ENCODE measurements at regions not wholly inside any gene's neighbourhood (a gene's known extent, or its start where the extent isn't known, plus 50 kb on each side); places are given as distances from the start of the nearest gene placed in this dataset.

- H3K4me1 ChIP-seq (ENCODE audit: insufficient read depth, low read length): peaks cover 70% of the 10 kb centered on the region
- POLR2A ChIA-PET: interaction anchor here (1.1 to 6.0 kb wide), 13 partner anchors 10 to 483 kb away, joined by 4 to 66 read pairs (median 7); partner anchors contain the start of gene ATIC
- in situ Hi-C loops (cut with HindIII; ENCODE audit: extremely low pct_ligation_motif_present, low pct_unique_long_range_greater_than_20kb) (loop anchor here (5.0 kb wide), 1 partner anchor 127 kb away; no protein-coding TSS in a partner anchor), intact Hi-C loops (cut with micrococcal nuclease; ENCODE audit: unreplicated experiment) (loop anchor here (1.0 to 5.0 kb wide), 11 partner anchors 32 to 378 kb away; partner anchors contain the start of gene FN1)
- DNase-seq (ENCODE audit: low spot score) (peak; percentile 72), FAIRE-seq (no peak), ATAC-seq (peak; percentile 58)
- CTCF ChIA-PET (ENCODE audit: low intra/inter-chr PET ratio, low total read pairs): interaction anchor here (0.8 to 2.0 kb wide), 3 partner anchors 125 to 228 kb away, joined by 3 to 16 read pairs (median 3); no protein-coding TSS in a partner anchor
- H3K9ac ChIP-seq (ENCODE audit: insufficient read depth, low read depth, low read length): peak overlapping the region; percentile 63
- H3K79me2 ChIP-seq (ENCODE audit: insufficient read depth, low read length): no peaks in the 10 kb centered on the region
- 77% methylated on average over 5 of the region's 5 CpGs for WGBS (ENCODE audit: low lambda C conversion rate)
- H3K4me3 ChIP-seq (replicated peaks in 1 of 3; ENCODE audit: insufficient read depth in 1 of 3, low read depth in 2 of 3, low read length in 3 of 3): no peak overlapping the region; a peak in 1 of 6 replicates
- no peak overlapping the region for H2AFZ ChIP-seq (ENCODE audit: low read length)
- peak overlapping the region; percentile 85 for H3K27ac ChIP-seq (ENCODE audit: extremely low read length, insufficient read depth, low read length)
- H3K36me3 ChIP-seq (replicated peaks in 1 of 2; ENCODE audit: control insufficient read depth in 1 of 2, insufficient read depth in 2 of 2, low read length in 2 of 2): no peaks in the 10 kb centered on the region
- H3K27me3 ChIP-seq (ENCODE audit: control insufficient read depth in 1 of 2, insufficient read depth in 2 of 2, low read length in 2 of 2): no peaks in the 10 kb centered on the region
- H3K9me3 ChIP-seq (ENCODE audit: low read length): no peaks in the 10 kb centered on the region
- no peaks in the 10 kb centered on the region for H4K20me1 ChIP-seq (ENCODE audit: insufficient read depth, low read length)
- BruUV-seq (replicated peaks): no TSS peak
- peak overlapping the region; percentile 46 for H3K4me2 ChIP-seq (ENCODE audit: low read depth, low read length)
- TF ChIP-seq IRF2 (CRISPR knock-in tag; IDR thresholded peaks at IDR 0.05): peak; percentile 24; the same call in 1 of the 2 replicates
- no peak for TF ChIP-seq JARID2 (CRISPR knock-in tag; IDR thresholded peaks at IDR 0.05; ENCODE audit: insufficient replicate concordance)
- no peak for TF ChIP-seq SIN3B (IDR thresholded peaks at IDR 0.05; ENCODE audit: low read length)
- TF ChIP-seq EP300 (IDR thresholded peaks at IDR 0.05; ENCODE audit: low read depth in 2 of 2, low read length in 2 of 2): no peak; a peak in 1 of 4 replicates
- TF ChIP-seq EP300 (CRISPR knock-in tag; IDR thresholded peaks at IDR 0.05; ENCODE audit: borderline replicate concordance): peak; percentile 15; the same call in 1 of the 2 replicates
- 0 out of 2 replicates have a peak, but pooled peaks have one; percentile 17 for TF ChIP-seq MED13 (CRISPR knock-in tag; IDR thresholded peaks at IDR 0.05)
- TF ChIP-seq MLX (CRISPR knock-in tag; IDR thresholded peaks at IDR 0.05): no peak
- no peak for TF ChIP-seq NR1H2 (CRISPR knock-in tag; IDR thresholded peaks at IDR 0.05; ENCODE audit: borderline replicate concordance, low read depth)
- peak; percentile 72 for TF ChIP-seq ZBTB7B (CRISPR knock-in tag; IDR thresholded peaks at IDR 0.05)
- 0 out of 2 replicates have a peak, but pooled peaks have one; percentile 26 for TF ChIP-seq PPARG (CRISPR knock-in tag; conservative IDR thresholded peaks at IDR 0.05)
- peak; percentile 26; the same call in 1 of the 2 replicates for TF ChIP-seq ZNF280D (CRISPR knock-in tag; IDR thresholded peaks at IDR 0.05)
- TF ChIP-seq SALL1 (CRISPR knock-in tag; IDR thresholded peaks at IDR 0.05): peak; percentile 62; the same call in 1 of the 2 replicates
- TF ChIP-seq GATA4 (IDR thresholded peaks at IDR 0.05; ENCODE audit: borderline replicate concordance, low read depth): no peak
- TF ChIP-seq ZNF121 (CRISPR knock-in tag; IDR thresholded peaks at IDR 0.05): no peak
- TF ChIP-seq PRDM10 (CRISPR knock-in tag; IDR thresholded peaks at IDR 0.05; ENCODE audit: low read depth): 0 out of 2 replicates have a peak, but pooled peaks have one; percentile 18
- 0 out of 2 replicates have a peak, but pooled peaks have one; percentile 23 for TF ChIP-seq HCFC1 (IDR thresholded peaks at IDR 0.05; ENCODE audit: low read depth, low read length)
- TF ChIP-seq NCOA2 (CRISPR knock-in tag; IDR thresholded peaks at IDR 0.05): 0 out of 2 replicates have a peak, but pooled peaks have one; percentile 10
These were observed 218.4 kb downstream of the MREG start for GRCh38 chr2:215794829-215795546.

Data from HepG2 (cell line).